HG02870 (cell line): ENCODE measurements at regions not wholly inside any gene's neighbourhood (a gene's known extent, or its start where the extent isn't known, plus 50 kb on each side); places are given as distances from the start of the nearest gene placed in this dataset.
"Not testable (repeated sequence)": the region's sequence is repeated elsewhere in the genome, so short reads cannot be mapped to it uniquely, and the experiment has no call there.

Experiments used
- ATAC-seq: cut with Tn5 transposase; IDR thresholded peaks from one replicate; pipeline ENCODE4 v1.9.1; 2021; ENCODE audit warnings: mild to moderate bottlenecking, moderate library complexity; ENCODE audit not compliant: unreplicated experiment

GRCh38 chr11:119586181-119586580, 142.8 kb downstream of the NECTIN1 start:
- ATAC-seq, result no peak

DNA sequence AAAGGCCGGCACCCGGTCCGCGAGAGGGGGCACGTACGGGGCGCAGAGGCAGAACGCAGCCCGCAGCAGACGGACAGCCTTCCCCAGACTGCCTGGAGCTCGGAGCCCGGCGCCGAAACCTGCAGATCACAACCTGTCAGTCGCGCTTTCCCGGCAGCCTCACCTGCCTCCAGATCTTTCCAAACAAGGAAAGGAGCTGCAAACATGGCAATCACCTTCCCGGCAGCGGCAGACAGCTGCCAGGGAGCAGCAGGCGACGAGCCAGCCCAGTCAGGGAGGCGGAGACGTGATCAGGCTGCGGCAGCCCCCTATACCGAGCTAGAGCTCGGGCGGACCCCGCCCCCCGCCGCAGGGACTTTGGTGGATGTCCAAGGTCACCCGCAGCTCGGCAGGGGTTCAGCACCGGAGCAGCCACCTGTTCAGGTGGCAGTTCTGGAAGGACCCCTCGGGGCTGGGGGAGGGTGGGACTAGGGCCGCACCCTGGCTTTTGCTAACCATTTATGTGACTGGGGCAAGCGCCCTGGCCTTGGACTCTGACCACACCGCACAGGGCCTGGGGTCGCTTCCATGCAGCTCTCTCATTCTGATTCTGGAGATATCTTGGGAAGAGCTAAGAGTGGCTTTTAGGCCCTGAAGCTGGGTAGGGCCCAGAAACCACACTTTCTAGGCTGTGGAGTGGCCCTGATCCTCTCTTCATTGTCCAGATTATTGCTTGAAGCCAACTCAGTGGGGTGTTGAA, 143.8 kb downstream of the NECTIN1 start:
- ATAC-seq, result no peak

DNA sequence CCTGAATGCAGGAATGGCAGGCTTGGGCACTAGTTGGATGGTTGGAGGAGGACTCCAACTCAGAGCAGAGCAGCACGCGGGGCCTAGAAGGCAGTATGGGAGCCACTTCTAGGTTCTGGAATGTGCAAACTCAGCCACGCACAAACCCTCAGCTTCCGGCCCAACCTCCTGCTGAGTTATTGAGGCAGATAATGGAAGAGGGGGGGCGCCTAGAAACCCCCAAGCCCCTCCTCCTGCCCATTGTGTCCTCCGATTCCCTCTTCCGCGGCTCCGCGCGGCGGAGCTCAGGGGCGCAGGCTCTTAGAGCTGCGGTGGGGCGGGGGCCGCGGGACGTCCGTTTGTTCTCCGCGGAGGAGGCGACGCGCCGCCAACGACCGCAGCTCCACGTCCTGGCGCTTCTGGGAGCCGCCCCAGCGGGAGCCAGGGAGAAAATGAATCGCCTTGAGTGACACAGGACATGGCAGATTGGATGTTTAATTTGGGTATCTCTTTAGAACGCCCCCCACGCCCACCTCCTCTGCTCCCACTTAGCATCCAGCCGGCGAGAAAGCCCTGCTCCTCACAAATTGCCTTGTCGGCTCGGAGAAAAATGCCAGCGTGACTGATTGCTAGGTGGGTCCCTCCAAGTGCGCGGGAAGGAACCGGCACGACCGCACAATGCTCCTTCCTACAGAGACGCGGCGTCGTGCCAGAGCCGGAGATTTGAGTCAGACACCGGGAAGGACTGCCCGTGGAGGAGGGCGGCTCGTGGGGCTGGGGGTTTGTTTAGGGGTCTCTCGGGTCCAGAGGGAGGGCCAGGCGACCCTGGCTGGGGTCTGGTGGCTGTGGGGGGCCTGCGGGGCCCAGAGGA, 144.6 kb downstream of the NECTIN1 start:
- ATAC-seq, result no peak

GRCh38 chr11:119583585-119583984, 145.4 kb downstream of the NECTIN1 start:
- ATAC-seq, result no peak

DNA sequence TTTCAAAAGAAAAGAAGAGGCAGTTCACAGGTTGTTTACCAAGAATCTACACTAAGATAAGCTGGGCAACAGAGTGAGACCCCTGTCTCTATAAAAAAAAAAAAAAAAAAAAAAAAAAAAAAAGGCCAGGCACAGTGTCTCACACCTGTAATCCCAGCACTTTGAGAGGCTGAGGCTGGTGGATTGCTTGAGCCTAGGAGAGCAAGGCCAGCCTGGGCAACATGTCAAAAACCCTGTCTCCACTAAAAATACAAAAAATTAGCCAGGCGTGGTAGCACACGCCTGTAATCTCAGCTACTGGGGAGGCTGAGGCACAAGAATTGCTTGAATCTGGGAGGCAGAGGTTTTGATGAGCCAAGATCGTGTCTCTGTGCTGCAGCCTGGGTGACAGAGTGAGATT, 147.6 kb downstream of the NECTIN1 start:
- not testable (repeated sequence) for ATAC-seq

DNA sequence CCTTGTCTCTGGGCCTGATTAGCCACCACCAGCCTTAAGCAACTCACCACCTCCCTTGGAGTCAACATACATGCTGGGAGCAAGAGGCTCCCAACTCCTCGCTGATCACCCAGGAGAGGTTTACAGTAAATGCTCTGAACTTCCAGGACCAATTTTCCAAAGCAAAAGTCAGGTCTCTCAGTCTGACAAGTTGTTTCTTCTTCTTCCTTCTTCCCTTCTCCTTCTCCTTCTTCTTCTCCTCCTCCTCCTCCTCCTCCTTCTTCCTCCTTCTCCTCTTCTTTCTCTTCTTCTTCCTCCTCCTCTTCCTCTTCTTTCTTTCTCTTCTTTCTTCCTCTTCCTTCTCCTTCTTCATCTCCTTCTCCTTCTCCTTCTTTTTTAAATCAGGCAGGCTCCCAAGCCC, 148.2 kb downstream of the NECTIN1 start:
- ATAC-seq, result no peak

DNA sequence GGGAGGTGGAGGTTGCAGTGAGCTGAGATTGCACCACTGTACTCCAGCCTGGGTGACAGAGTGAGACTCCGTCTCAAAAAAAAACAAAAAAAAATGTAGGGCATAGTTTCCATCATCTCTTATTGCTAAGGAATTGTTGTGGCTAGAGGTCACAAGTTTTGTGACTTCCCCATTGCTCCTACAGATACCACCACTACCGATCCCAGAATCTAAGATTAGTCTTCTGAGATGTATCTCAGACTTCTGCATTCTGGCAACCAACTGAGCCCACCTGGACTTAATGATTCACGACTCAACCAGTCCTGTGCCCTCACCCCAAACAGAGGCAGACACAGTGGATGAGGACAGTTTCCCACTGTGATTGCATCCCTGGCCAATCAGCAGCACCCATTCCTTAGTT, 148.9 kb downstream of the NECTIN1 start:
- ATAC-seq, result no peak

DNA sequence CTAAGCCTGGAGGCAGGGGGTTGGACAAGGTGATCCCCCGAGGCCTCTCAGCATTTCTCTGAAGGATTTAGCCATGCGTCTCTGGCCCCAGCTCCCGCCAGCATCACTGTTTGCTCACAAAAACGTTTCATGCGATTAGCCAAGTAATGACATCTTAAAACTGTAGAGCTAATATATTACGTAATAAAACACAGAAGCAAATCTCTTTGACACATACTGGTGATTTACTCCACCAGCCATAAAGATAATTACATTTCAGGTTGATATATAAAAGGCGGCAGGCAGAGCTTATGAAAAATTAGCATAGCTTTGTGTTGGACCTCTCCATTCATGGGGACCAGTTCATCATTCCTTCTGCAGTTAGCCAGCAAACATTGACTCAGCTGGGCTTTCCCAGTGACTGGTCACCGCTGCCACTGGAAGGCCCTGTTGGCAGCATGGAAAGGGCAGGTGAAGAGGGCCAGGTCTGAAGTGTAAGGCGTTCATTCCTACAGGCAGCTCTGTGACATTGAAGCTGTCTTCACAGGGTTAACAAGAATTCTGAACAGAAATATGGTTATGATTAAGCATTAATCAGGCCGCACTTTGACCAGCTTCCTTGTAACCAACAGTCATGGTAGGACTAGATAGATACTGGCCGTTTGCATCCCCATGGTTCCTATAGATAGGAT, 150.3 kb downstream of the NECTIN1 start:
- no peak for ATAC-seq

- ATAC-seq, result no peak
These were observed 150.9 kb upstream of the THY1 start for GRCh38 chr11:119573858-119574257.

DNA sequence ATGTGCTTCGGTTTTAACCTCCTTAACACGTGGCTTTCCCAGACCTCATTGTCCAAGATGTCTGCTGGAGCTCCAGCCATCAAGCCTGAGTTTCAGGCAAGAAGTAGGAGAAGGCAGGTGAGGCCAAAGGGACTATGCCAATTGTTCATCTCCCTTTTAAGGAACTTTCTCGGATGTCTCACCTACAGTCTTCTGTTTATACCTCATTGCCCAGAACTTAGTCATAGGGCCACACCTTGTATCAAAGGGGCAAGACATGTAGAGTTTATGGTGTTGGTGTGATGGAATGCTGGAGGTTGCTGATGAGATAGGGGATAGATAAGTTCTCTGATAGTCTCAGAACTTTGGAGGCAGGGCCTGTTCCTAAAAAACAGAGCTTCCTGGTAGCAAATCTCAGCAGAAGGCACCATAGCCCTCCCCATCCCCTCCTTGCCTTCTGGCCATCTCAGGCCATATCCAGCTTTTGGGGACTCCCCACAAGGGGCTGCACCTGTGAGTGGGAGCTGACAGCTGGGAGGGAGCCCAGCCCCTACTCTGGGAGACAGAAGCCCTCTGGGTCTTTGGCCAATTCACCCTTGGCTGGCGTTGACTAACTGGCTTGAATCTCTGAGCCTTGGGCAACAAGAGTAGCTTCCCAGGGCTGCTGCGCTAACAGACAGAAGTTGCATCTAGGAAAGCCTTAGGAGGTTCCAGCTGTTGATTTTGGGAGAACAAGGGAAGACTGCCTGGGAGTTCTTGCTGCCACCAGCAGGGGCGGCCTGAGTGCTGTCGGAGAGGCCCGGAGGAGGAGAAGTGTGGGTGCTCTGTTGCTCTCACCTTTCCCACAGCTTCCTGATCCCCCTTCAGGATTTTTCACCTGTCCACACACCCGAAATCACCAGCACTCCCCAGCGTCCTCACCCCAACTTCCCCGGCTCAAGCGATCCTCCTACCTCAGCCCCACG, 149.8 kb upstream of the THY1 start:
- ATAC-seq, result no peak

DNA sequence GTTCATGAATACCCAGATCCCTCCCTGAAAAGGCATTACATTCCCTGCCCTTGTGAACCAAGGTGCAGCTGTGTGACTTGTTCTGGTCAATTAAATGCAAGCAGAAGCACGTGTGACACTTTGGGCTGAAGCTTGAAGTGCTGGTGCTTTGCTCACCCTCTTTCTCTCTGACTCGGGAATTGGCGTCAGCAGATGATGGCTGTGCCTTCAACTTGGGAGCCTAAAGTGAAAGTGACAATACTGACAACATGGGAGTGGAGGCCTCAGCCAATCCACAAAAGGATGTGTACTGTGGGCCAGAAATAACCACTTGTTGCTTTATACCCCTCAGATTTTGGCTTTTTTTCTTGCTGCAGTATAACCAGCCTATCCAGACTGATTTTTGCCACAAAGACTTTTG, 148.3 kb upstream of the THY1 start:
- no peak for ATAC-seq

- ATAC-seq, result no peak
These were observed 145.0 kb upstream of the THY1 start for GRCh38 chr11:119567688-119568582.

DNA sequence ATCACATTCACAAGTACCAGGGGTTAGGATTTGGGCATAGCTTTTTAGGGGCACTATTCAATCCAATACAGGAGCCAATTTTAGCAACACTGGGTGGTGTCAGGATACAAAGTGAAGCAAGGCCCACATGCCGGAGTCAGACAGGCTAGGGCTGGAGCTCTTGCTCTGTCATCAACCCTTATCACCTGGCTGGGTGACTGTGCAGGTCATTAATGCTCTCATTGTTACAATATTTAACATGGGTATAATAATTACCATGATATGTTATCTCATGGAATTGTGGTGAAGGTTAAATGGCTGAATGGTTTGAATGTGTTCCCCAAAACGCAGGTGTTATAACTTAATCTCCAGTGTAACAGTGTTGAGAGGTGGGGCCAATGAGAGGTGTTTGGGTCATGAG, 143.3 kb upstream of the THY1 start:
- ATAC-seq, result no peak

DNA sequence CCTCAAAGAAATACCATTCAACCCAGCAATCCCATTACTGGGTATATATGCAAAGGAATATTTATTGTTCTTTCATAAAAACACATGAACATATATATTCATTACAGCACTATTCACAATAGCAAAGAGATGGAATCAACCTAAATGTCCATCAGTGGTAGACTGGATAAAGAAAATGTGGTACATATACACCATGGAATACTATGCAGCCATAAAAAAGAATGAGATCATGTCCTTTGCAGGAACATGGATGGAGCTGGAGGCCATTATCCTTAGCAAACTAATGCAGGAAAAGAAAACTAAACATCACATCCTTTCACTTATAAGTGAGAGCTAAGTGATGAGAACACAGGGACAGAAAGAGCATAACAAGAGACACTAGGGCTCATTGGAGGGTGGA, 142.7 kb upstream of the THY1 start:
- ATAC-seq, result not testable (repeated sequence)

- no peak for ATAC-seq
These were observed 138.0 kb upstream of the THY1 start for GRCh38 chr11:119560961-119561360.

GRCh38 chr11:119560291-119560690, 137.3 kb upstream of the THY1 start:
- ATAC-seq, result no peak

DNA sequence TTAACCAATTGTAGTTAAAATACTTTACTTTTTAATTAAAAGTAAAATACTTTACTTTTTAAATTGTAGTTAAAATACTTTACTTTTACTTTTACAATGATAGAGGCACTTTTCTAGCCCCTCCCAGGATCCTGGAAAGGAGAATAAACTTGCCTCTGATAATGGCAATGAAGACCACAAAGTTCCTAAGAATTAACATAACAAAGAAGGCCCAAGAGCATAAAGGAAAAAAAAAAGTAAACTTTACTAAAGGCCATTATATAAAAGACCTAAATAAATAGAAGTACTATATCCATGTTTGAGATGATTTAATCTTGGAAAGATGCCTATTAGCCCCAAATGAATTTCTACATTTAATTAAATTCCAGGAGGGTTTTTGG, 129.1 kb upstream of the THY1 start:
- ATAC-seq, result no peak

- ATAC-seq, result no peak
These were observed 128.6 kb upstream of the THY1 start for GRCh38 chr11:119551420-119552105.
